K562 (cell line): ENCODE measurements at regions not wholly inside any gene's neighbourhood (a gene's known extent, or its start where the extent isn't known, plus 50 kb on each side); places are given as distances from the start of the nearest gene placed in this dataset.

ENCODE experiments used
- ATAC-seq: fragments of 200-7000 bp; cut with Tn5 transposase; 3 replicates; pipeline ENCODE4 v1.9.1; 2020; ENCODE audit warnings: moderate library complexity
- BruUV-seq: library from RNA; stranded (reverse); fragments of 400-500 nt; replicated peaks from 2 replicates; lab custom pipeline; 2021; lab: Mats Ljungman, UMichigan
- CTCF ChIA-PET: fragments of 300-600 bp; formaldehyde crosslinking; extraction: SDS; loops from one replicate; lab custom pipeline; 2021; ENCODE audit warnings: low intra/inter-chr PET ratio; lab: Yijun Ruan, JAX
- POLR2A ChIA-PET: fragments of 300-600, 350-650 bp; sonication (Branson Sonifier 250); formaldehyde crosslinking; extraction: SDS; loops from one replicate; lab custom pipeline; 2021; ENCODE audit warnings: antibody characterized with exemption, inconsistent platforms; lab: Yijun Ruan, JAX
- DNase-seq, 4 experiments: peaks; one replicate each; pipeline versions ENCODE4 v3.0.0 to v3.0.0-alpha.2; 2011 to 2018; ENCODE audit warnings: low spot score in 3 of 4, mixed read lengths in 3 of 4; ENCODE audit errors: extremely low read depth in 1 of 4
- FAIRE-seq: peaks from 2 replicates; lab custom pipeline; 2011; peaks lifted over from hg19 to GRCh38; lab: Jason Lieb, UNC
- H2AFZ ChIP-seq: 2 replicates; pipeline ENCODE4 v1.6.0; 2011; ENCODE audit warnings: low read depth, low read length, control low read depth, inconsistent platforms
- H3K27ac ChIP-seq: fragments of 200-600 bp; 3 replicates; pipeline ENCODE4 v1.8.0; 2011; ENCODE audit warnings: low read depth, mild to moderate bottlenecking, control low read depth, inconsistent platforms, low read length, moderate library complexity, mixed read lengths; ENCODE audit errors: extremely low read depth
- H3K27me3 ChIP-seq, 2 experiments: fragments of 300-600 bp in 1 of 2; 2 replicates in 1 of 2; 3 replicates in 1 of 2; pipeline versions ENCODE4 v1.6.0 to v1.8.0; 2011; ENCODE audit warnings: inconsistent platforms in 2 of 2, low read length in 2 of 2, mild to moderate bottlenecking in 1 of 2, mixed read lengths in 1 of 2, moderate library complexity in 1 of 2; ENCODE audit not compliant: control insufficient read depth in 2 of 2, insufficient read depth in 2 of 2
- H3K36me3 ChIP-seq: fragments of 300-600 bp; 3 replicates; pipeline ENCODE4 v1.8.0; 2011; ENCODE audit warnings: mild to moderate bottlenecking, low read length, inconsistent platforms; ENCODE audit not compliant: control insufficient read depth, insufficient read depth
- H3K4me1 ChIP-seq, 2 experiments: fragments of 200-600 bp in 1 of 2; replicated peaks in 1 of 2; 2 replicates in 1 of 2; 3 replicates in 1 of 2; pipeline versions ENCODE4 v1.5.1 to v1.8.0; 2011; ENCODE audit warnings: inconsistent platforms in 2 of 2, low read length in 2 of 2, mild to moderate bottlenecking in 1 of 2, mixed read lengths in 1 of 2, moderate library complexity in 1 of 2; ENCODE audit not compliant: control insufficient read depth in 2 of 2, insufficient read depth in 2 of 2
- H3K4me2 ChIP-seq: 2 replicates; pipeline ENCODE4 v1.6.1; 2011; ENCODE audit warnings: low read length, control low read depth, inconsistent platforms, mixed read lengths; ENCODE audit not compliant: insufficient read depth
- H3K4me3 ChIP-seq: fragments of 200-600 bp; sonication (generic), shearing (Covaris generic); 2 replicates; pipeline ENCODE4 v1.5.1; 2016; ENCODE audit warnings: control low read depth, inconsistent platforms
- H3K79me2 ChIP-seq: fragments of 200-600 bp; 3 replicates; pipeline ENCODE4 v1.8.0; 2011; ENCODE audit warnings: low read length, inconsistent platforms; ENCODE audit not compliant: control insufficient read depth, insufficient read depth
- H3K9ac ChIP-seq, 2 experiments: 2 replicates each; pipeline versions ENCODE4 v1.6.0 to v1.6.1; 2011; ENCODE audit warnings: low read depth in 2 of 2, low read length in 2 of 2, control low read depth in 1 of 2, inconsistent platforms in 1 of 2, mild to moderate bottlenecking in 1 of 2, mixed read lengths in 1 of 2; ENCODE audit not compliant: insufficient read depth in 1 of 2
- H3K9me1 ChIP-seq: one replicate; pipeline ENCODE4 v1.6.0; 2011; ENCODE audit warnings: inconsistent platforms, mild to moderate bottlenecking, low read length, moderate library complexity; ENCODE audit not compliant: control insufficient read depth, insufficient read depth
- H3K9me3 ChIP-seq: replicated peaks from 2 replicates; pipeline ENCODE4 v1.5.1; 2011; ENCODE audit warnings: low read depth, low read length, inconsistent platforms; ENCODE audit not compliant: control insufficient read depth, insufficient read depth
- H4K20me1 ChIP-seq: replicated peaks from 2 replicates; pipeline ENCODE4 v1.6.1; 2011; ENCODE audit warnings: low read length, inconsistent platforms, mixed read lengths; ENCODE audit not compliant: control insufficient read depth, insufficient read depth
- BCL6 ChIP-seq: fragments of 250-450 bp; sonication (Bioruptor Pico); IDR thresholded peaks from 2 replicates; pipeline ENCODE4 v1.4.0; 2020
- CC2D1A ChIP-seq: fragments of 450-650 bp; IDR thresholded peaks from 2 replicates; pipeline ENCODE4 v1.6.1; 2017; ENCODE audit warnings: mild to moderate bottlenecking
- CHD1 ChIP-seq: fragments of 200-600 bp; sonication (generic); IDR thresholded peaks from one replicate; pipeline ENCODE4 v1.6.1; 2012; ENCODE audit warnings: mild to moderate bottlenecking, moderate library complexity, low read length, inconsistent platforms
- MECOM ChIP-seq: fragments of 250-450 bp; sonication (Bioruptor Pico); IDR thresholded peaks from 2 replicates; pipeline ENCODE4 v1.8.0; 2022; ENCODE audit warnings: inconsistent platforms
- MYC ChIP-seq, 2 experiments: fragments of 250-450 bp in 1 of 2; sonication (Bioruptor Pico) in 1 of 2; IDR thresholded peaks; 2 replicates each; pipeline versions ENCODE4 v1.5.1 to v1.6.1; 2012 to 2021; ENCODE audit warnings: low read depth in 2 of 2, borderline replicate concordance in 1 of 2, improper control_type of control experiment in 1 of 2, low read length in 1 of 2, mild to moderate bottlenecking in 1 of 2, moderate library complexity in 1 of 2
- PRPF4 ChIP-seq: fragments of 200-400 bp; formaldehyde crosslinking; IDR thresholded peaks from one replicate; pipeline ENCODE4 v1.6.1; 2017; ENCODE audit warnings: low read length, low read depth, mild to moderate bottlenecking; ENCODE audit not compliant: insufficient read depth, poor library complexity, severe bottlenecking
- RBBP5 ChIP-seq: fragments of 200-600 bp; sonication (generic); IDR thresholded peaks from 2 replicates; pipeline ENCODE4 v1.6.1; 2012; ENCODE audit warnings: borderline replicate concordance, mild to moderate bottlenecking, low read length, control low read depth, inconsistent platforms; ENCODE audit not compliant: insufficient read depth, poor library complexity, severe bottlenecking
- TBL1XR1 ChIP-seq, 2 experiments: IDR thresholded peaks; 2 replicates each; pipeline ENCODE4 v1.6.1; 2012; ENCODE audit warnings: improper control_type of control experiment in 2 of 2, low read length in 2 of 2, mild to moderate bottlenecking in 1 of 2
- ZNF224 ChIP-seq: sonication (generic); formaldehyde crosslinking; IDR thresholded peaks from 2 replicates; pipeline ENCODE4 v1.8.0; 2022; ENCODE audit warnings: mild to moderate bottlenecking, missing genetic modification reagents
- WGBS: fragments of 100-300 bp; shearing (Covaris generic); methylation state at CpG from one replicate; pipeline ENCODE4 v1.1.6; 2016; ENCODE audit warnings: low coverage, mixed read lengths; ENCODE audit not compliant: insufficient coverage; ENCODE audit errors: missing lambda C conversion rate; 5-methylcytosine and 5-hydroxymethylcytosine counted together
- in situ Hi-C: fragments of 300-500 bp; cut with MboI; formaldehyde crosslinking; loops from 4 replicates; pipeline ENCODE4 v1.15.0; 2018; ENCODE audit warnings: inconsistent platforms, mixed read lengths
- intact Hi-C: fragments of 100-400 bp; cut with micrococcal nuclease; formaldehyde crosslinking; loops from 2 replicates; pipeline ENCODE4 v1.14.2; 2022
- TF ChIP-seq, protein P1 (sequence below): fragments of 250-450 bp; sonication (Bioruptor Pico); IDR thresholded peaks from 2 replicates; pipeline ENCODE4 v1.4.0; 2020; ENCODE audit warnings: mild to moderate bottlenecking, moderate library complexity, borderline replicate concordance
- TF ChIP-seq, protein P2 (sequence below): fragments of 250-450 bp; sonication (Bioruptor Pico); IDR thresholded peaks from 2 replicates; pipeline ENCODE4 v1.4.0; 2020; ENCODE audit warnings: borderline replicate concordance
- TF ChIP-seq, protein P3 (sequence below): sonication (generic); formaldehyde crosslinking; IDR thresholded peaks from 2 replicates; pipeline ENCODE4 v1.8.0; 2022; ENCODE audit warnings: mild to moderate bottlenecking, missing genetic modification reagents

DNA sequence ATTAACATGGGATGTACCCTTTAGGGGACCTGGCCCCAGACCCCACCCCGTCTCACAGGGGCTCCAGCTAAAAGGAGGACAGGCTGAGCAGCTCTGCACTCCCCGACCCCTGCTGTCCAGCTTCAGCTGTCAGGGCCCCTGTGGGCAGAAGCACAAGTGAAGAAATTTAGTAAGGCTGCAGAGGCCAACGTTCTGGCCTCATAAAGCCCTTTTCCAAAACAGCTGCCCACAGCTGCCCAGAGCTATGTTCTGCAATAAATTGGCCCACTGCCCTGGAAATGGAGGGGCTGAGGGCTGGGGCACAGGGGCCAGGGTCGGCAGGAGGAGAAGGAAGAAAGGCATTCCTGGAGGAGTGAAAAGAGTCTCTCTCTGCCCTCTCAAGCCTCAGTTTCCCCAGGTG, 357.1 kb downstream of the BCL11B start (continued):
- TF ChIP-seq, protein P1, sequence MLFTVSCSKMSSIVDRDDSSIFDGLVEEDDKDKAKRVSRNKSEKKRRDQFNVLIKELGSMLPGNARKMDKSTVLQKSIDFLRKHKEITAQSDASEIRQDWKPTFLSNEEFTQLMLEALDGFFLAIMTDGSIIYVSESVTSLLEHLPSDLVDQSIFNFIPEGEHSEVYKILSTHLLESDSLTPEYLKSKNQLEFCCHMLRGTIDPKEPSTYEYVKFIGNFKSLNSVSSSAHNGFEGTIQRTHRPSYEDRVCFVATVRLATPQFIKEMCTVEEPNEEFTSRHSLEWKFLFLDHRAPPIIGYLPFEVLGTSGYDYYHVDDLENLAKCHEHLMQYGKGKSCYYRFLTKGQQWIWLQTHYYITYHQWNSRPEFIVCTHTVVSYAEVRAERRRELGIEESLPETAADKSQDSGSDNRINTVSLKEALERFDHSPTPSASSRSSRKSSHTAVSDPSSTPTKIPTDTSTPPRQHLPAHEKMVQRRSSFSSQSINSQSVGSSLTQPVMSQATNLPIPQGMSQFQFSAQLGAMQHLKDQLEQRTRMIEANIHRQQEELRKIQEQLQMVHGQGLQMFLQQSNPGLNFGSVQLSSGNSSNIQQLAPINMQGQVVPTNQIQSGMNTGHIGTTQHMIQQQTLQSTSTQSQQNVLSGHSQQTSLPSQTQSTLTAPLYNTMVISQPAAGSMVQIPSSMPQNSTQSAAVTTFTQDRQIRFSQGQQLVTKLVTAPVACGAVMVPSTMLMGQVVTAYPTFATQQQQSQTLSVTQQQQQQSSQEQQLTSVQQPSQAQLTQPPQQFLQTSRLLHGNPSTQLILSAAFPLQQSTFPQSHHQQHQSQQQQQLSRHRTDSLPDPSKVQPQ (CRISPR knock-in tag): no peak
- TF ChIP-seq, protein P2, sequence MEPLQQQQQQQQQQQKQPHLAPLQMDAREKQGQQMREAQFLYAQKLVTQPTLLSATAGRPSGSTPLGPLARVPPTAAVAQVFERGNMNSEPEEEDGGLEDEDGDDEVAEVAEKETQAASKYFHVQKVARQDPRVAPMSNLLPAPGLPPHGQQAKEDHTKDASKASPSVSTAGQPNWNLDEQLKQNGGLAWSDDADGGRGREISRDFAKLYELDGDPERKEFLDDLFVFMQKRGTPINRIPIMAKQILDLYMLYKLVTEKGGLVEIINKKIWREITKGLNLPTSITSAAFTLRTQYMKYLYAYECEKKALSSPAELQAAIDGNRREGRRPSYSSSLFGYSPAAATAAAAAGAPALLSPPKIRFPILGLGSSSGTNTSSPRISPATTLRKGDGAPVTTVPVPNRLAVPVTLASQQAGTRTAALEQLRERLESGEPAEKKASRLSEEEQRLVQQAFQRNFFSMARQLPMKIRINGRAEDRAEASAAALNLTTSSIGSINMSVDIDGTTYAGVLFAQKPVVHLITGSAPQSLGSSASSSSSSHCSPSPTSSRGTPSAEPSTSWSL (CRISPR knock-in tag): no peak
- TF ChIP-seq TBL1XR1 (IDR thresholded peaks at IDR 0.05; ENCODE audit: low read length in 2 of 2) (no peak), CHD1 (no peak)

DNA sequence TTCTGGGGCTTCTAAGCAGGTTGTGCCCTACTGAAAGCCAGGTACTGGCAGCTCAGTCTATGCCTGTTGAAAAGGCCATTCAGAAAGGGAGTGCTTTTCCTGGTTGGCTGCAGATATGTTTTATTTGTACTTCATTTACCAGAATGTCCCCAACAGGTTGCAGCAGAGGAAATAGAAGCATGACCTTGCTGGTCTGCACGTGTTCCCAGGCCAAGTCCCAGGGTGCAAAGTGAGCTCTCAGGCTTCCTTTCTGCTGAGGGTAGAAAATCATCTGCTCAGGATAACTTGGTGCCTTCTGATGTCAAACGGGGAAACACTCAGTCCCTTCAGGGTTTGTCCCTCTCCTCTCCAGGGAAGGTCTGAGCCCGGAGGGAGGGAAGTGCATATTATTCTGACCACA, 356.4 kb downstream of the BCL11B start:
- ChIA-PET CTCF (no interaction called here), POLR2A (no interaction called here)
- no peaks in the 10 kb centered on the region for H3K9me3 ChIP-seq
- no peak overlapping the region for H3K9ac ChIP-seq
- H3K4me1 ChIP-seq: no peaks in the 10 kb centered on the region
- intact Hi-C loops (no loop called here), in situ Hi-C loops (no loop called here)
- no peaks in the 10 kb centered on the region for H3K9me1 ChIP-seq
- H4K20me1 ChIP-seq: no peaks in the 10 kb centered on the region
- DNase-seq (no peak), ATAC-seq (no peak), FAIRE-seq (no peak)
- no peaks in the 10 kb centered on the region for H3K27me3 ChIP-seq
- H3K79me2 ChIP-seq: no peaks in the 10 kb centered on the region
- H3K27ac ChIP-seq: no peak overlapping the region
- H3K4me2 ChIP-seq: no peak overlapping the region
- no TSS peak for BruUV-seq
- TF ChIP-seq PRPF4: no peak
- TF ChIP-seq ZNF224: no peak
- no peak for TF ChIP-seq MYC (IDR thresholded peaks at IDR 0.05; ENCODE audit: low read depth, low read length)
- no peak for TF ChIP-seq MYC (CRISPR knock-in tag; IDR thresholded peaks at IDR 0.05; ENCODE audit: borderline replicate concordance, low read depth)
- no peak for TF ChIP-seq CC2D1A
- no peak for TF ChIP-seq MECOM (CRISPR knock-in tag)
- TF ChIP-seq, protein P3, sequence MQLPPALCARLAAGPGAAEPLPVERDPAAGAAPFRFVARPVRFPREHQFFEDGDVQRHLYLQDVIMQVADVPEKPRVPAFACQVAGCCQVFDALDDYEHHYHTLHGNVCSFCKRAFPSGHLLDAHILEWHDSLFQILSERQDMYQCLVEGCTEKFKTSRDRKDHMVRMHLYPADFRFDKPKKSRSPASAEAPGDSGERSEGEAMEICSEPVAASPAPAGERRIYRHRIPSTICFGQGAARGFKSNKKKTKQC (CRISPR knock-in tag): no peak
- no peak for TF ChIP-seq BCL6 (CRISPR knock-in tag)
- no peak for TF ChIP-seq RBBP5
- no peak overlapping the region for H3K4me3 ChIP-seq
- 17% methylated on average over 2 of the region's 3 CpGs for WGBS
- no peak overlapping the region for H2AFZ ChIP-seq
- H3K36me3 ChIP-seq: no peaks in the 10 kb centered on the region
